ENCODE measurements at regions not wholly inside any gene's neighbourhood (a gene's known extent, or its start where the extent isn't known, plus 50 kb on each side); places are given as distances from the start of the nearest gene placed in this dataset.
"Not testable (repeated sequence)": the region's sequence is repeated elsewhere in the genome, so short reads cannot be mapped to it uniquely, and the experiment has no call there.

DNA sequence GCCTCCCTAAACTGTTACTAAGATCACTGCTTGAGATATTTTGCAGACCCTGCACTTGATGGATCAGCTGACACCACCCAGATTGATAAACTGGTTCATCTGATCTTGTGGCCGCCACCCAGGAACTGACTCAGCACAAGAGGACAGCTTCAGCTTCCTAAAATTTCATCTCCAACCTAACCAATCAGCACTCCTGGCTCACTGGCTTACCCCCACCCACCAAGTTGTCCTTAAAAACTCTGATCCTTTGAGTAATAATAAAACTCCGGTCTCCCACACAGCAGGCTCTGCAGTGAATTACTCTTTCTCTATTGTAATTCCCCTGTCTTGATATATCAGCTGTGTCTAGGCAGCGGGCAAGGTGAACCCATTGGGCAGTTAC, 174.8 kb downstream of the UTP18 start:
- no peak for DNase-seq (ENCODE audit: low spot score)

DNA sequence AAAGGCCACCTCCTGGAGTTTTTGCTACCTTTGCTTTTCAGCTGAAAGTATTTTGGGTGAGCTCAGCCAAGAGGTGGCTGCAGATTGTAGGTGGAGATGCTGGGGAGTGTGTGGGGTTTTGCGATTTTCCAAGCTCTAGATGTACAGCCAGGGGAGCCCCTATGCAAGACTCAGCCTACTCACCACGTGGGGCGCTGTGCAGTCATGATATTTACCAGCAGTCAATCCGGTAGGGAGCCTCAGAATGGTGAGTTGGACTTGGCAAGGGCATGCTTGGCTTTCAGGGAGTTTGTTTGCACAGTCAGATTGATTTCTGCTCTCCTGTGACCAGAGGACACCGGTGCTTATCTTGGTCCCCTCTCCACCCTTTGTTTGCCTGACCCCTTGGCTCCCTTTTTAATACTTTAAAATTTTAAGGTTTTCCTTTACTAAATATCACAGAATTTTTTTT, 175.3 kb downstream of the UTP18 start:
- peak; percentile 37 for DNase-seq (ENCODE audit: low spot score)

DNA sequence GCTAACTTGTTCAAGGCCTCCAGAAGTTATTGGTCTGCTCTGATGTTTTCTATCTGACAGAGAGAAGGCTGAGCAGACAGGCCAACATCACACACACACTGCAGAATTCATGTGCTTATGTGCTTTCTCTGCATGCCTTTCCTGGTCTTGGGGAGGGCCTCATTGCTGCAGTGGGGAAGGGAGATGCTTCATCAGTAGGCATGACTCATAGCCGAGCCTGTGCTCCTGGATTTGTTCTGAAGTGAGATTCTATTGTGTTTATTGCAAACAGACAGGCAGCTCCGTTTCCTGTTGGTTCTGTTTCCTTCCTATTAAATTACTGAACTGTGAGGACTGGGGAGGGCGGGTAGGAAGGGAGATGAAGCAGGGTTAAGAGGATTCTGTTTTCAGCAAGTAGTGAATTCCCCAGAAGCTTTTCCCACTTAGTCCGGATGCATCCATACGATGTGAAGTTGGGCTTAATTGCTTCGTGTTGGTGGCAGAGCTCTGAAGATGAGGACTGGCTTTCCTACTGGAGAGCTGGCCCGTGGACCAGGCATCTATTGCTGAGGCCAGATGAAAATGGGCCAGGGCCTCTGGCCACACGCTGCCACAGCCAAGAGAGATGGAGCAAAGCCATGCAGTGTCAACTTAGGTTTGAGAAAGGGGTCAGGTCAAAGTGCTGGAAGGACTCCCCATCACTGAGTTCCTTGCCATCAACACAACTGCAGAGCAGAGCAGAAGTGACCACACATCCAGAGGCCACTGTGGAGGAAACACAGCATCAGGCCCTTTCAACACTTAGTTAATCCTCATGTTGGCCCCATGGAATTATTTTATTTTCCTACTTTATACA, 179.3 kb downstream of the UTP18 start:
- DNase-seq (ENCODE audit: low spot score) = no peak

DNA sequence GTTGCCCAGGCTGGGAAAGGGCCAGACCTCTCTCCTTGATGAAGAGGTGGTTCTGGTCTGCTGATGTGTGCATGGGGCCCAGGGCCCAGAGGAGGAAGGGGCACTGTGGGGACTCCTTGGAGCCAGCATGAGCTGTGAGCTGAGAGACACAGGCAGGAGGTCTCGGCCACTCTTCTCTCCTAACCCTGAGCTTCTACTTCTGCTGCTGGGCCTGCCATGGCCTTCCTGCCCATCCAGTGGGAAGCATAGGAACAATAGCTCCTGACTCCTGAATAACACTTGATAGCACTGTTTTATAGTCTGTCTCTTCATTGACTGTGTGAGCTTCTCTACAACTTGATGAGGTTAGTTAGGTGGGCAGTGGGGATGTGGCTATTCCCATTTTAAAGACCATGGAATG, 181.1 kb downstream of the UTP18 start:
- DNase-seq (ENCODE audit: low spot score) = no peak

DNA sequence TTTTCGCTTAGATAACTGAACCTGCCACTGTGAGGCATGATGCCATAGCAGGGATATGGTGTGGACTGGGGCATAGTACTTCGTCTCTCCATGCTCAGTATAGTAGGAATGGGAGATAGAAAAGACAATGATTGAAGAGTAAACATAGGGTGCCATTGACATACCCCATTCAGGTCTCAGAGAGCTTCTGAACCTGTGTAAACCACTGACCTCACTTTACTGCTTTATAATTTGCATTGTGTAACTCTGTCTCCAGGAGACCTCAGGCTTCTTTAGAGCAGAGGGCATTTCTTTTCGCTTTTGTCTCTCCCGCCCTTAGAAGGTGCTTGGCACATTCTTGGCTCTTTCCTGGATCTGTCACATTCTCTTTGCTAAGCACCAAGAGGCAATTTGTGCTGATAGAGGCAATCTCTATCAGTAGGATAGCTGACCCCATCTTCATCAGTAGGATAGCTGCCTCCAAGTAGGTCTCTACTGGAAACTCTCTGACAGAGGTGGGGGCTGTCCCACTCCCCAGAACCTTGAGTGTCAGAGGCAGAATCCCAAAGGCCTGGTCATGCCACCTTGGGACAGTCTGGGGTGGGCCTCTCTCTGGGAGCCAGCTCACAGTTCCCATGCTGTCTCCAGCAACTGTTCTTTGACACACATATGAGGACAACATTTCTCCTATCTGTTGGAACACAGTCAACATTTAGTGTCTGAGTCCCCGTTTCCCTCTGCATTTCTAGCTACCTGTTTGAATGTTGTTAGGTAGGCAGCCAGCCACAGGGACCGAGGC, 181.9 kb downstream of the UTP18 start:
- DNase-seq (ENCODE audit: low spot score) = no peak

DNA sequence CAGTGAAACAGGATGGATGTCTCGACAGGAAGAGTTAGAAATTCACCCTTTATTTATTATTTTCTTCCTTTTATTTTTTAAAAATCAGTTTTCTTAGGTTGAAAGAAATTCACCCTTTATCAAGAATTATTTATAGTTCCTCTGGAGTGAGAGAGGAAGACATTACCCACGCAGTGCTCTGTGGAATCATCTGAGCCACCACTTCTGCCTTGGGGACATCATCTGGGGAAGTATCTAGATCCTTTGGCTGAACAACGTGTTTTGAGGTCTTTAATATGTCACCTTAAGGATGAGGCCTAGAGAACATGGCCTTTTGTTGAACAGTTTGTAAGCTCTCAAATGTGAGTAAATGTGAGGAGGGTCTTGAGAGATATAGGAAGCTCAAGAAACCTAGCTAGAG, 183.3 kb downstream of the UTP18 start:
- DNase-seq (ENCODE audit: low spot score) = no peak

DNA sequence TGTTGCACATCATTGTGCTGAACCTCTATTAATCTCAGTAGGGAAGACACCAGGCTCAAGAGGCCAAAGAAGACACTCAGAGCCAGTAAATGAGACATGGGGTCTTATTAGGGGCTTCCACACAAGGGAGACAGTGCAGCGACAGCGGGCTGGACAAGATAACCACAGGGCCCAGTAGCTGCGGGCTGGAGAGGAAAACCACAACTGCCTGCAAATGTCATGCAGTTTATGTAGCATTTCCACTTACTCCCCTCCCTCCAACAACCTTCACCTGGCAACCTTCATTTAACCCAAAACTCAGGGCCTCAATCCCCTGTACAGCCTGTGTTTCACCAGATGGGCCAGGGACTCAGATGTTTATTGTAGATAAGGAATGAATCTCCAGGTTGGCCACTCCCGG, 185.6 kb downstream of the UTP18 start:
- DNase-seq (ENCODE audit: low spot score) = no peak

DNA sequence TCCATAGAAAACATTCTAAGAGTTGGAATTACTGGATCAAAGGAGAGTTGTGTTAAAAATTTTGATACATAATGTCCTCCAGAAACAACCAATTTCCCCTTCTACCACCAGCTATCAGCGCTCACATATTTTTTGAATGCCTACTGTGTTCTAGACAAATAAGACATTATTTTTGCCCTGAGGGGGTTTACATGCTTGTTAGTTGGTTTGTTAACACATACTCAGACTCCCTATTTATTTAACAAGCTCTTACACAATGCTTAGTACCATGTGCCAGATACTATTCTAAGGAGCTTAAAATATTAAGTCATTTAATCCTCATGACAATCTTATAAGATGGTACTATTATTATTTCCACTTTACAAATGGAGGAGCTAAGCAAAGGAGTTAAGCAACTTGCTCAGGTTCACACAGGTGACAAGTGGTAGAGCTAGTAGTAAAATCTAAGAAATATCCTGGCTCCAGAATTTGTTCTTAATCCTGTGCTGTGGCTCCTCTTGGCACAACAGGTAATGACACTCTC, 194.2 kb downstream of the UTP18 start:
- no peak for DNase-seq (ENCODE audit: low spot score)

DNA sequence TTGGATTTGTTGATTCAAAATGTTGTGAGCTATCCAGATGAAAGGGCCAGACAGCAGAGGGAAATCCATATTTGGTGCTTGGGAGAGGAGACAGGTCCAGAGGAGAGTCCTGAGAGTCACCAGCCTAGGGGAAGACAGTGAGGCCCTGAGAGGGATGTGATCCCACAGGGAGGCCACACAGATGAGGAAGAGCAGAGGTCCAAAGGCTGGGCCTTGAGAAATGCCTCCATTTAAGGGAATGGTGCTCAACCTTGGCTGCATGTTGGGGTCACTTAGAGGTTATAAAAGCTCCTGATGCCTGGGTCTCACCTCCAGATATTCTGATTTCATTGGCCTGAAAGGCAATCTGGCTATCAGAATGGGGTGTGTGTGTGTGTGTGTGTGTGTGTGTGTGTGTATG, 194.9 kb downstream of the UTP18 start:
- DNase-seq (ENCODE audit: low spot score) = no peak

DNA sequence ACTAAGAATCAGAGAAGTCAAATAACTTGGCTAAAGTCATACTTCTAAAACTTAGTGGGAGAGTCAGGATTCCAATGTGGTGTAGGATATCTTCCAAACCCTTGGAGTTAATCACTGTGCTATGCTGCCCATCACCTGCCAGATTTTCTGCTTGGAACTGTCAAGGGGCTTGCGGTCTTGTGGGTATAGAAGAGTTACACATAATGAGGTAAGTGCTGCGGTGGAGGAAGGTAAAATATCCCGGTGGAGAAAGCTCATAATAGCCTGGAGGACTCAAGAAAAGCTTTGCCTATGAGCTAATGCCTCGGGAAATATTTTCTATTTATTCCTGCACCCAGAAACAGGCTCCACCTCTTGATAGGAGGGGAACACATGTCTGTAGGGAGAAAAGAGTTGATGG, 195.6 kb downstream of the UTP18 start:
- DNase-seq (ENCODE audit: low spot score) = no peak

DNA sequence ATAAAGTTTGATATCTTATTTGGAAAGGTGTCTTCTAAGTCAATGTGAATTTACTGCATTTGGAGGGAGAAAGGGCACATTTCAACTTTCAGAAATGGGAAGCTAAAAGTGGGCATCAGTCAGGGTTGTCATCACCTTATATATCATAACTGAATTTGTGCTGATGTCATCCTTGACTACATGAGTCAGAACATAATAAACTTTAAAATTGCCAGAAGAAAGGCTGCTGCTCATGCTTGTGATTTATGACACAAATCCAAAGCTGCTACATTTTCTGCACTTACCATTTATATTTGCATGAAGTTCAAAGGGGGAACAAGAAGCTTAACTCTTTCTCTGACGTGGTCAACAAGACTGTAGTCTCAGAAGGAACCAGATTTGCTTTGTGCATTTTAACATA, 196.6 kb downstream of the UTP18 start:
- DNase-seq (ENCODE audit: low spot score) = no peak

DNA sequence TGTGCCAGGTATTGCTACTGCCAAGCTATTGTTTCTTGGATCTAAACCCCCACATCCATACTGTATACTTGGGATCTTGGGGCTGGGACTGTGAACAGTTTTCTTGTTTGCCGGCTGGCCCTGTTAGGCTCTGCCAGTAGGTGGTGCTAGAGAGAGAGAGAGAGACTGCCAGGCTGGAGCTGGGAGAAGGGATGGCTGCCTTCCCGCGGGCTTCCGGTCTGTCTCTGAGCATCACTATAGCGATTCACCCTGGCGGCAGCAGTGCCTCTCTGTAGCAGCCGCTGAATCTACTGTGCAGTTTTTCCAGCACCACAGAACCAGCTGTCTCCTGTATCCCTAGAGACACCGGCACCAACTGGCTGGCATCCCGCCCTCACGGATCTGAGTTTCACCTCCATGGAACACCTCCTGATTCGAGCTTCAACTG, 201.2 kb downstream of the UTP18 start:
- peak; percentile 47 for DNase-seq (ENCODE audit: low spot score)

DNA sequence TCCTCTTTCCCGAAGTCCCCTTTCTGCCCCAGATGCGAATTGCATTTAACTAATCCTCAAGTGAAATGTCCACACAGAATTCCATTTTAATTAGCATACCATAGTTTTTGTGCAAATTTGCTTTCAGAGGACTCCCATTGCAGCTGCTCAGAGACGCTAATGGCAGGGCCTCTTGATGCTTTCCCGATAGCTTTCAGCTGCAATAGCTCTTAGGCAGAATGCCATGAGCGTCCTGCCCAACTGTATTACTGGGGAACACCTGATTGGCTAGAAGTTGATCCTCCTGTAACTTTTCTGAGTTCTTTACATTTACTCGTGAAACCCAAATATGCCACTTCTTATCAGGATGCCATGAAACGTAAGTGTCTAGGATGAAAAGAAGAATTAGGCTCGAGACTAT, 203.0 kb downstream of the UTP18 start:
- DNase-seq (ENCODE audit: low spot score) = no peak

DNA sequence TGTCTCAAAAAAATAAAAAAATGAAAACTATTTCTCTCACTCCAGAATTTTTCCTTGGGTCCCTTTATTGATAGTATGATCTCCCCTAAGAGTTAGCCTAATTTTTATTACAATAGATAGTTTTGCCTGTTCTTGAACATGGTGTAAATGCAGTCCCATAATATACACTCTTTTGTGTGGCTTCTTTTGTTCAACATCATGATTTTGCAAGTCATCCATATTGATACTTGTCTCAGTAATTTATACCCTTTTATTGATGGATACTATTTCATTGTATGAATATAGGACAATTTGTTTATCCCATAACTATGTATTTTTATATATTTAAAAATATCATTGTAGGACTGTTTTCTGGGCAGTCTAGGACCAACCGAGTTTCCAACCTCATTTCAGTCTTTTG, 207.0 kb downstream of the UTP18 start:
- DNase-seq (ENCODE audit: low spot score) = no peak

DNA sequence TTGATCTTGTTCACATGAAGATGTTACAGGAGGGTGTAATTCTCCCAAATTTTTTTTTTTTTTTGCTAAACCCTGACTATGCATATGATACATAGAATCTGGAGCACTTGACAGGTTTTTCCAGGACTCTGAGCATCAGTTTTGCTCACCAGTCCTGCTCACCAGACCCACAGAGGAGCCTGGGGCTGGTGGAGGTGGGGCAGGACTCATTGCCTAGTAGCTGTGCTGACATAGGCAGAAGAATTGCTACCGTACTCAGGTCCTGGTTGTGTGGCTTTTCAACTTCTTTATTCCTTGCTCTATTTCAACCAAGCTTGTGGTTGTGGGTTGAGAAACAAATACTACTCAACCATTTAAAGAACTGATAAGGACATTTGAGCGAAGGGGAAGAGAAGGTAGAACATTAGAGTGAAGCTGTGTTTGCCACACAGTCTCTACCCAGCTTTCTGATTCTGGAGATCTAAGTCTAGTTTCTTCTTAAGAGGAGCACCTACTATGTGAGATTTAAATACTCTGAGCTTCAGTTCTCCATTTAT, 212.4 kb downstream of the UTP18 start:
- no peak for DNase-seq (ENCODE audit: low spot score)

DNA sequence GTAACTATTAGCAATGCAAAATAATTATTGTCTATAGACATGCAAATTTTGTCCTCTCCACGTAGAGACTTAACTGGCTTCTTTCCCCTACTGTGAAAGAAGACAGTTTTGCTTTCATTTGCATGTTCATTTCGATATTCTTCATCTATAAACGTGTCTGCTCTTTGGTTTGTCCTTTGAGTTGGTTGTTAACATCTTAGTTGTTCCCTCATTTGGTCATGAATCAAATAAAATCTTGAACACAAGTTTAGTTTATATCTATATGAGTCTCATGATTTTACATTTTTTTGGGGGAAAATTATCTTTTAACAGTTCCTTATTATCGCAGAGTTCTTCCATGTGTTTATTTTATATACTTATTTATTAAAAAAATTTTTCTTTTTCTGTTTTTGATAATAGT, 214.4 kb downstream of the UTP18 start:
- no peak for DNase-seq (ENCODE audit: low spot score)

DNA sequence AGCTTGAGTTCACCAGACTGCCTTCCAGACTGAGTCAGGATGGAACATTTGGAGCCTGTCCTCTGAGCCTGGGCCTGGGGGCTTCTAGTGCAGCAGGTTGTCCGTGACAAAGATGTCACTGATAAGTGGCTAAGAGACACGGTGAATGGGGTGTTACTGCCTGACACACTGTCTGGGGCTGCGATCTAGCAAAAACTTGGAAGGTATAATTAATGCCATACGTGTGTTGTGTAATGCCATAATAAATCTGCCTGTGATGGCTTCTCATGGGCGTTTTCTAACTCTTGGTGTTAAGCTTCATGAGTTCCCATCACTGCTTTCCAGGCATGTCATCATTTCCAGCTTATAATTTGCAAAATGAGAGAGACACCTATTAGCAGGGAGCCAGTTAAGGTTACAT, 215.4 kb downstream of the UTP18 start:
- no peak for DNase-seq (ENCODE audit: low spot score)

DNA sequence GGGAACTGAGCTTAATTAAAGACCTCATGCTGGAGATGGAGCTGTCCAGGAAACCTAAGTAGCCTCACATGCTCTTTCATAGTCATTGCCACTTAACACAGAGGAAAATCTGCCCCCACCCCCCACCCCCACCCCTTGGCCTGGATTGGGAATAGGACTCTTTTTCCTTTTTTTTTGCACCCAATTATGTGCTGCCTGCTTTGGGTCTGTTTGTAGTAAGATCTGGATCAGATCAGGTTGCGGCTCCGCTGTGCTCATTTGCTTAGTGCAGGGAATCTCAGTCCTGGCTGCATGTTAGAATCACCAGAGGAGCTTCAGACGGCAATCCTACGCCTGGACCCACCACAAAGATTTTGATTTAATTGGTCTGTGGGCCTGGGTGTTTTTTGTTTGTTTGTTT, 219.0 kb downstream of the UTP18 start:
- DNase-seq (ENCODE audit: low spot score) = no peak

DNA sequence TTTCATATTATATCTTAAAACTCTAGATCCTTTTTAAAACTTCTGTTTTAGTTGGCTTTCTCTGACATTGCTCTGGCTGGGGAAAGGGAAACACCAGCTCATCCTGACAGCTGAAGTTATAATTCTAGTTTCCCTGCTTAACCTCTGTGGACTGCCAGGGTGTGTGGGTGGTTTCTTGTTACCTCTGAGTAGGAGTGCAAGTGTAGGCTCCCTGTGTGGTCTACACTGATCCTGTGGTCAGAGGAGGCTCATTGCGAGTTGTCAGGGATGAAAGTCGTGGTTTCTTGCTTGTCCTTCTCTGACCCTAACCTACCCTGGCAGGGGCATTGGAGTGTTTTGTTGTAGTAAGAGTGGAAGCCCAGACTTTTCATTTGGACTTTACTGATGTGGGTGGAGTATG, 221.0 kb downstream of the UTP18 start:
- DNase-seq (ENCODE audit: low spot score) = no peak

DNA sequence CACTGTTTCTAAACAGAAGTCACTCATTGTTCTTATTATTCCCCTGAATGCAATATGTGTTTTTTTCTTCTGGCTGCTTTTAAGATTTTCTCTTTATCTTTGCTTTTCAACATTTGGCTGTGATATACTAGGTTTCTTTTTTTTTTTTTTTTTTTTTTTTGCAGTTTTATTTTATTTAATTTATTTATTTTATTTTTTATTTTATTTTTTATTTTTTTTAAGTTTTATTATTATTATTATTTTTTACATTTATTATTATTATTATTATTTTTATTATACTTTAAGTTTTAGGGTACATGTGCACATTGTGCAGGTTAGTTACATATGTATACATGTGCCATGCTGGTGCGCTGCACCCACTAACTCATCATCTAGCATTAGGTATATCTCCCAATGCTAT, 221.9 kb downstream of the UTP18 start:
- not testable (repeated sequence) for DNase-seq (ENCODE audit: low spot score)

DNA sequence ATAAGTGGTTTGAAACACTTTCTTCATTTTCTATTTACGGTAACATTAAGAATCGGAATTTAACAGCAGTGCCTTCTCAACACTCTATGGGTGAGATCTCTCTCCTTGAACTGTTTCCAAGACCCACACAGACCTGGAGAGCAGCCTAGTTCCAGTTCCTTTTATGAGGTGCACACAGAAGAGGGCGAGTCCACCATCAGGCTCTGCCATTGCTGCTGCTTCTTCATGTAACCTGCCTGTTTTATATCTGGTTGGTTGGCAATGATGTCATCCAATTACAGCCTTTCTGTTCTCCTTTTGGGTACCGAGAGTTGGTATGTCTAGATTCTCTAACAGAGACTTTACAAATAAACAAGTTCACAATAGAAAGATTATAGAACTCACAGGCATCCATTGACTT, 225.7 kb downstream of the UTP18 start:
- DNase-seq (ENCODE audit: low spot score) = no peak

DNA sequence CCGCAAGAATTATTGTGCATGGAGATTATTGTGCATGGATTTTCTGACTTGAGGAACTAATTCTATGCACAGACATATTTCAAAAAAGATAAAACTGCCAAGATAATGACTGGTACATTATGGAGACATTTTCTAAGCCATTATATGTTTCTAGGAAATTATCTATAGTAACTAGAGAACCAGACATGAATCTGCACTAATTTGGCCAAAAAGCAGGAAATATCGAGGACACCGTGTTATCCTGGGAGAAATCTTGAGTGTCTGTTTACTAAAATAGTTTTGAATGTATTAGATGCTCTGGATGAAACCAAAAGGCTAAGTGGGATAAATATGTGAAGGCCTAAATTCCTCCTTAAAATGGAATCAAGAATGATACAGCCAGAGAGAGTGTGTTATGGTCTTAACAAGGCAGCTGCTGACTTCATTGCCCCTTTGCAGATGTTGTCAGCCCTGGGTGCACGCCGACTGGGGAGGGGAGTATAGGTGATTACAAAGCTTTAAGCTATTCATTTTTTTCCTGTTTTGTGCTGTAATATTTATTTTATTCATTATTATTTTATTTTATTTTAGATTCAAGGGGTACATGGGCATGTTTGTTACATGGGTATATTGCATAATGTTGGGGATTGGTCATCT, 226.7 kb downstream of the UTP18 start:
- no peak for DNase-seq (ENCODE audit: low spot score)

DNA sequence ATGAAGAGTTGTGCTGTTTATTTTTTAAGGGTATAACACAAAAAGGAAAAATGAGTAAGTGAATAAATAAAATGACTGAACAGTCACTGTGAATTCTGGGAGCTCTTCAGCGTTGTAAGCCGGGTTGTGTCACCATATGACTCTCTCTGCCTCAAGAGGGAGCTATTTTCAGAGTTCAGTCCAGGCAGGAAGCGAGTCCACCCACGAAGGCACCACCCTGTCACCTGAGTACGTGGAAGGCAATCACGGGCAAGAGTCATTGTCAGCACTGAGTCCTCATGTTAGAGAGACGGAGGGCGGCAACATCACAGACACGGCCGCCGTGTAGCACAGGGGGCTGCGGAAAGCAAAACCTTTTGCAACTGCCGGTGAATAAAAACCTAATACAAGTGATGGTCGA, 227.6 kb downstream of the UTP18 start:
- no peak for DNase-seq (ENCODE audit: low spot score)

Data from germinal center (tissue), 1 donor.